Activated CD4-positive, alpha-beta T cell treated with anti-CD3 and anti-CD28 coated beads, Interleukin-2, amount 50 U/mL, for 48 hours (primary cell): ENCODE measurements at regions not wholly inside any gene's neighbourhood (a gene's known extent, or its start where the extent isn't known, plus 50 kb on each side); places are given as distances from the start of the nearest gene placed in this dataset.
"Not testable (repeated sequence)": the region's sequence is repeated elsewhere in the genome, so short reads cannot be mapped to it uniquely, and the experiment has no call there.

ENCODE experiments used
- DNase-seq, 2 experiments: peaks; one replicate each; pipeline ENCODE4 v3.0.0-alpha.2; 2020

DNA sequence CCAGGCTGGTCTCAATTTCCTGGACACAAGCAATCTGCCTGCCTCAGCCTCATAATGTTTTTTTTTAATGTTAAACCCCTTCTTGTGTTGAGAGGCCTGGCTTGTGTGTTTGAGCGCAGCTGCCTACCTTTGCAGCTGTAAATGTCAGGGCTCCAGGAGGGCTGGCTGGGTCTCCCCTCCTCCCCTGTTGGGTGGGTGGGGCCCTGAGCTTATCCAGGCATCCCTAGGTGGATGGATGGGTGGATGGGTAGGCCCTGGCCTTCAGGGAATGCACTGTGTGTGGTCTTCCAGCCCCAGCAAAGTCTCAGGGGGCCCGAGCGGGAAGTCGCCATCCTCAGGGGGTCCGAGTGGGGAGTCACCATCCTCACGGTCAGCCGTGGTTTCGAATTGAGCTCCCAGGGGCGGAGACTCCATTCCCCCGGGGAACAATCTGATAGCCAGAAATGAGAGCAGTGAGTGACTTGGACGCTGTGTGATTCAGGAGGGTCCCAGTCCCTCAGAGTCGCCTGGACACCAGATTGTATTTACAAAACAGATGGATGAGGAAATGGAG lies 279.4 kb upstream of the PLGLB2 start:
- DNase-seq, result peak in 1 of 2 experiments; percentile 20

DNA sequence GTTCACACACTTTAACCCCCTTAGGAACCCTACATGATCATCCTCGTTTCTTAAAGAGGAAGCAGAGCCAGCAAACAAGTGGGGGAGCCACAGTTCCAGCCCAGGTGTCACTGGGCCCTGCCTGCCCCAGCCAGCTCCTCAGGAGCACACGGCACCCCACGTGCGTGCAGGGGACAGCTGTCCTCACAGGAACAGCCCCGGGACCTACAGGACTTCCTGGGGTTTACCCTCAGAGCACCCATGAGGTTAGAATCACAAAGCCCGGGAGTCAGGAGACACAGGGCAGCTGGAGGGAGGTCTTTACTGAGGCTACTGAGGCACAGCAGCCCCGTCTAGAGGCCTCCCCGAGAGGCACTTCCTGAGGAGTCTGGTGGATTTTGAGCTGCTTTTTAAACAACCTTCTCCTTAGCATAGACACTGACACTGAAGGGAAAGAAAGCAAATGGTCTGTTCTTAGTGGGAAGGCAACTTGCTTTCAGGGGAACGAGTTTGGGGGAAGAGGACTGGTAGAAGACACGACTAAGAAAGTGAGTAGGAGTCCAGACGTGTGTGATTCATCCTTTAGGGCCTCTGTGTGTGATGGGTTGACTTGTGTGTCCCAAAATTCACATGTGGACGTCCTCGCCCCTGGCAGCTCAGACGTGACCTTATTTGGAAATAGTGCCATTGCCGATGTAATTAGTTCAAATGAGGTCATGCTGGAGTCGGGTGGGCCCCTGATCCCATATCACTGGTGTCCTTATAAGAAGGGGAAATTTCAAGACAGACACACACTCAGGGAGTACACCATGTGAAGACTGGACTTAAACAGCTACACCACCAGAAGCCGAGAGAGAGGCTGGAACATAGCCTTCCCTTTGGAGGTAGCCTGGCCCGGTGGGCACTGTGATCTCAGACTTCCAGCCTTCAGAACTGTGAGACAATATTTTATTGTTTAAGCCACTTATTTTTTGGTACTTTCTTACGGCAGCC lies 278.4 kb upstream of the PLGLB2 start:
- peak; percentile 63 to 75 for DNase-seq

DNA sequence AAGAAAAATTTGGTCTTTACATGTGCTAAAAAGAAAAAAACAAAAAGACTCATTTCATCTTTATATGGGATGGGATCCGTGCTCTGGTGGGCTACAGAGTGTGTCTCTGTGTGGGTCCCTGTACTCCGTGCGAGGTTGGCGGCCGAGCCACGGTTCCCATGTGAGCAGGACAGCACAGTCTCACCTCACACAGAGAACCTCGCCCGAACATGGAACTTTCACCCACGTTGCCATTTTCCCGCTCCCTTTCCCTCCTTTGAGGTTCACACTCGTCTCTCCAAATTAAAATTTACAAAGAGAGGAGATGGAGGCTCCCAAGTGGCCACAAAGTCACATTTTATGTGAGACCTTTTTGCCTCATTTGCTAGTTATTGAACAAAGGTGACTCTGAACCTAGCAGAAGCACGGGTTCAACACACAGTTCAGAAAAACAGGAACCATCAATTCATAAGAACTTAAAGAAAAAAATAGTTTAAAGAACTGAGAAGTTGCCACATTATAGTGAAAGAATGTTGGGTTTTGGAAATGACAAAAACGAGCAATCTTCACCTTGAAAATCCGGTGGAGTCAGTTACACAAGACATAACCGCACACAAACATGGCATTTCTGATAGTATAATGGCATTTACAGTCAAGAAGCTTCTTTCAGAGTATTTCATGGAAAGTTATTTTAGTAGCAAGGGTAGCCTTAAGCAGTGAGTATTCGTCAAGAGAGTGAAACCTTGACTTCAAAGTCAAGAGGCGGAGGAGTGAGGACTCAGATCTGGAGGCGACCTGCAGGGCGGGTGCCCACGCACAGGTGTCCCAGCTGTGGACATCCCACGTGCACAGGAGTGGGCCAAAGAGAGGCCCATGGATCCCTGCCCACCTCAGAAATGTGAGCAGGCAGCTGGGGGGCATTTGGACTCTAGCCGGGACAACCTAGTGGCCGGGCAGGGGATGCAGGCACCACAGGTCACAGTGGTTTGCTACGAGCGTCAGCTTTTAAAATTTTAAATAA lies 277.2 kb upstream of the PLGLB2 start:
- peak; percentile 71 to 79 for DNase-seq

- DNase-seq, result peak in 1 of 2 experiments; percentile 3
Observed at GRCh38 chr2:87471478-87471877, 276.4 kb upstream of the PLGLB2 start.

DNA sequence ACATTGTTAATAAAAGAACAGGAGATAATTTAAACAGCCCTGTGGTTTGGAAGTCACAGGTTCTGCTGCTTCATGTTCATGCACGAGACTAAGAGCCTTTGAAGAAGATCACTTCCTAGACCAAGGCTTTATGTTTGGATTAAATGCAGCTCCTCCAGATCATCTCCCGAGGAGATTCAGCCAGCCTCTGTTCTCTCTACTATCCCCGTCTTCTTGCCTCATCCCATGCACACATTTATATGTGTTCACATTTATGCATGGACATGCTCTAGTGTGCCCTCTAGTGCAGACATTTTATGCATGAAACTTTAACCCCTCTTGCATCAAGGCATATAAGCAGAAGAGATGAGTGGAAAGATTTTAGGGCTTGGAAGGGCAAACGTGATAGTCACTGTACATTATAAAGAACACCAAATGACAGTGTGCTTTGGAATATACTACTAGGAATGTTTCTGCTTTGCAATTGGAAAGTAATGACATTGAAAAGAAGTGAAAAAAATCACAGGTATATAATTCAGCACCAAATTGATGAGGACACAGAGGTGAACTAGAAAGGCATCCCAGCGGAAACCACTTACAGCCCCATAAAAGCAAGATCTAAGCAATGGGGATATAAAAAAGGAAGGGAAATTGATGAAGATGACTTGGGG lies 271.5 kb upstream of the PLGLB2 start:
- peak in 1 of 2 experiments; percentile 3 for DNase-seq

- peak; percentile 54 to 65 for DNase-seq
Observed at GRCh38 chr2:87476936-87477335, 271.0 kb upstream of the PLGLB2 start.

- peak in 1 of 2 experiments; percentile 2 for DNase-seq
Observed at GRCh38 chr2:87477669-87478428, 270.0 kb upstream of the PLGLB2 start.

DNA sequence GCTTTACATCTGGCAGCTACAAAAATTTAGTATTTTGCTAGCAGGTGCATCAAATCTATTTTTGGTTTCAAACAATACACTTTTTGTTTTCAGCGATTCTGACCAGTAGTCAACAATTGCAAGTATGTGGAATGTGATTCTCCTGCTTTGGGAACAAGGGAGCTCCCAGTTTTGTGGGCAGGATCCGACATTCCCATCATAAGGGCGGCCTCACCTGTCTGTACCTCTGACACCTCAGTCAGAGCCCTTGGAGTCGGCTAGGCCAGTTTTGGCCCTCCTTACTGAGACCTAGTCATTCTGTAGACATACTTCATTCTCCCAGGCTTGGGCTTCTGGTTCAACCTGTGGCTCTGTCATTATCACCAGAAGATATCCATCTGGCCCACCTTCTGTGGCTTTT lies 269.0 kb upstream of the PLGLB2 start:
- DNase-seq, result not testable (repeated sequence)

DNA sequence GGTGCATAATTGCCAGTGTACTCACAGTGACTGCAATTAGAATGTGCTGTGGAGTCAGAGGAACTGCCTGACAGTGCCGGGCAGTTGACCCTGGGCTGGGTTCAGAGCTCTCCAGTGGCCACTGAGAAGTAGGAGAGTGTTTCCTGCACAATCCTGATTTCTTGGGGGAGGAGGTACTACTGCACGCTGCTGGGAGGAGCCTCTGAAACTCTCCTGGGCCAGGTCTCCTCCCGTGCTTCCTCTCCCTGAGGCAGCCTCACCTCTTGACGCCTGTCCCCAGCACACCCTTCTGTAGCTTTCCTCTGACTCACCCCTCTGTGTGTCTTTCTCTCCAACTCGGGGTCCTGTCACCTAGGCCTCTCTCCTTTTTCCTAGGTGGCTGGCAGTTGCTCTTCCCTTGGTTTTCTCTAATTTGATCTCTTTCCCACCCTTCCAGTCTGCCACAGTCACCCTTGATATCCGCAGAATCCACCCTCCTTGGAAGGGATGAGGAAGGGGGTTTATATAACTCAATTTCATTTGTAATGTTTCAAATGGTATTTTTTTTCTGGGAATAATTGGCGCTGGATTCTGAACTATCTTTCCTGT lies 264.7 kb upstream of the PLGLB2 start:
- DNase-seq, result not testable (repeated sequence)

- DNase-seq, result not testable (repeated sequence)
Observed at GRCh38 chr2:87484363-87484762, 263.5 kb upstream of the PLGLB2 start.

DNA sequence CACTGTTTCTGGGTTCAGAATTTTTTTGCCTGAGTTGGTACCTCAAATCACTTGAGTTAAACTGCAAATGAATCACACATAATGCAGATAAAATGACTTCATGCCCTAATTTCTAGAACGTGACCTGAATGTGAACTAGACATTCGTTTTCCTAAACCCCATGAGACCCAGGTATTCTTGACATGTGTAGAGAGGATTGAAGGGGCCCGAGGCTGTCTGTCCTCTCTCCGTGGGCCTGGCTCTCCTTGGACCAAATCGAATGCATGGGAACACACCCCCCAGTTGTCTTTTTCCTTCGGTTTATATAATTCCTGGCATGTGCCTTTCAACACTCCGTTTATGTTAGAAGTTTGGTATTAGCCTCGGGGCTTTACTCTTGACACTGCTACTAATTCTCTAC lies 262.4 kb upstream of the PLGLB2 start:
- DNase-seq, result not testable (repeated sequence)

DNA sequence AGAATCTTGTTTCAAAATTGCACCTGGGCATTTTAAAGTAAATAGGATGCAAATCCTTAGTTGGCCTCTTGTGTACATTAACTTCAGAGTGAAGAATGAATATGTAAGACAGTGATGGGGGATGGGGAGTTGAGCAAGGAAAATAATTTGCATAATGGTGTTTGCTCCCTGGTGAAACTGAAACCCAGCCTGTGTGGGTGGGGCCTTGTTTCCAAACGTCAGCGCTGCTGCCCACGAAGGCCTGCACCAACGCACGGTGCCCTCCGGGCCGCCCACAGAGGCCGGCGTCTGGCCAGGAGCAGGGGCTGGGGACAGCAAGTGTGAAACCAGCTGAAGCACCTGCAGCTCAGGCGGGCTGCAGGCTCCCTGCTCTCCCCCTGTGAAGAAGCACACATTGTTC lies 262.0 kb upstream of the PLGLB2 start:
- not testable (repeated sequence) for DNase-seq

- DNase-seq, result peak in 1 of 2 experiments; percentile 54
Observed at GRCh38 chr2:87486413-87486812, 261.5 kb upstream of the PLGLB2 start.

DNA sequence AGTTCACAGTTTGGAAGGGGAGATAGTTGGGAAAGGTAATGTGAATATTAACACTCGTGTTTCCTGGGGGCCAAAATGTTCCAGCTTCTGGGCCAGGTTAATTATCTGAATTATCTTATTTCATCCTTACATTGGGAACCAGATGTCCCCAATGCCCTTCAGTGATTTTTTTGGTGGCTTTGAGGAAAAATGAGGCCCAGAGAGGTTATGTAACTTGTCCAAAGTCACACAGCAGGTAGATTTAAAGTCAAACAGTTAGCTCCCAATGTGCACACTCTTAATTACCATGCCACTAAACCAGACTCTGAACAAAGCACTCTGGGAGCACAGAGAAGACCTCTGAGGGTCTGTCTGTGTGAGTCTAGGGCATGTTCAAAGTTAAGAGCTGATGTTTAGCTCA lies 259.9 kb upstream of the PLGLB2 start:
- peak in 1 of 2 experiments; percentile 1 for DNase-seq

DNA sequence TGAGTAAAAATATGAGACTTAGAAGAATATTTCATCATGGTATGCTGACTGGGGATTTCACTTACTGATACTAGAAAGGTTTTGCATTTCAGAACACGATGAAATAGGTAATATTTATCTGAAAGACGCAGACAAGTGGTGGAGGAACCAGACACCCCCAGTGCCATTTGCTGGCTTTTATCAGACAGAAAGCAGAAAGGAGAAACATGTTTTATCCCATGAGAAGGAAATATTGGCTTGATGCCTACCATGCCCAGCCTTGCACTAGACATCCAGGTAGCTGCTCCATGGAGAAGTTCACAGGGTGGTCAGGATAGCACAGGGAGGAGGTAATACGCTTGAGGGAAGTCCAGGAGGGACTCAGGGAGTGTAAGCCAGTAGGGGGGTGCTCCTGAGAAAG lies 258.9 kb upstream of the PLGLB2 start:
- peak in 1 of 2 experiments; percentile 2 for DNase-seq

DNA sequence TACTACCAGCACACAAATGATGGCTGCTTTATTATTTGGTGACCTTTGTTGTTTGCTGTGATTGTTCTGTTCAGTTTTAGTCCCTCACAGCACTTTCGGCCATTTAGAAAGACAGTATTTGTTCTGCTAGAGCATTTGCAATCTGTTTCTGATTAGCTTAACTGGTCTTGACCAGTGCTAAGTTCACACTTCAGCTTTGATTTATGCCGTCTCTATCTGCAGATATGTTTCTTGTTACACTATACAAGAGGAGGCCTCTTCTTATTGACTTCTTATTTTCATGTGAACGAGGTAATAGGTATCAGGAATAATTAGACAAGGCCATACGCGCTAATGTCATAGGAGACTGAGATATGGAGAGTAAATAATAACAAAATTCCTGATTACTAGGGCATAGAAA lies 253.0 kb upstream of the PLGLB2 start:
- DNase-seq, result not testable (repeated sequence)

- peak in 1 of 2 experiments; percentile 5 for DNase-seq
Observed at GRCh38 chr2:87495455-87495854, 252.4 kb upstream of the PLGLB2 start.

DNA sequence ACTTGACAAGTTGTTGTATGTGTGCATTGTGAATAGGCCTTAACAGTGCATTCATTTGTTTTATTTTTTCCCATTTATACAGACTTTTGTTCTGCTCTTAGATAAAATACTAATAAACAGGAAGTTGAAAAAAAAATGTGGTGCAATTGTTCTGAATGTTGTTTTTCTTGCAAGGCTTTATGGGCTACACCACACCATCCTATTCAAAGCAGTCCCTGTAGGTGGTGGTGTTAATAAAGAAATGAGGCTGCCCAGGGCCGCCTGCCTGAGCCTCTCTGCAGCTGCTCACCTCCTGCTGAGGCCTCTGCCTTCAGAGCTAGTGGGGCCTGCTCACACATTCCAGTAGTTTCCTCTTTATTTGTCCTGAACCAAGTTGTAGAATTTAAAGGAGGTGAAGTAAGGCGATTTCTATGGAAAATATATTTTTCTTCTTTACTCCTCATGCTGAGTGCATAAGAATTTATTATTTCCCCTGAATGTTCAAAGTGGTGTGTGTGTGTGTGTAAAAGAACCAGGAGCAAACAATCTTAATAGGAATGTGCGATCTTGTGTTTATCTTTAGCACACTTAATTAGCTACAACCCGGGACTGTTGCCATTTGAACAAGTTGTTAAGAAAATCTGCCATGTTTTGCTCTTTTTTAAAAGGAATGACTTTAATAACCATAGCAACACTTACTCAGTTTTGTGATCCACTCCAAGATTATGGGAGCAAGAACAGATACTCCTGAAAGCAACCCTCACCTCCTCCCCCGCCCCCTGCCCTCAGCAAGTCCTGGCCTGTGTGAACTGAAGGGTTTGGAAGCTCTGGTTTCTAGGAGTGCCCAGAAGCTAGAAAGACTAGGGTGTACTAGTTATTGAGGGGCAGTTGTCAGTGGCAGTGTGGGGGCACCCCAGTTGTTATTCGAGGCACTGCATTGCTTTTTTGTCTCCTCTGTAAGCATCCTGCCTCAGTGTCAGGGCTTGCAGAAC lies 251.6 kb upstream of the PLGLB2 start:
- peak in 1 of 2 experiments; percentile 4 for DNase-seq

- DNase-seq, result peak in 1 of 2 experiments; percentile 4
Observed at GRCh38 chr2:87497135-87497534, 250.8 kb upstream of the PLGLB2 start.

GRCh38 chr2:87497700-87498099 lies 250.2 kb upstream of the PLGLB2 start:
- DNase-seq, result peak in 1 of 2 experiments; percentile 5
